ENCODE measurements at regions not wholly inside any gene's neighbourhood (a gene's known extent, or its start where the extent isn't known, plus 50 kb on each side); places are given as distances from the start of the nearest gene placed in this dataset.

DNA sequence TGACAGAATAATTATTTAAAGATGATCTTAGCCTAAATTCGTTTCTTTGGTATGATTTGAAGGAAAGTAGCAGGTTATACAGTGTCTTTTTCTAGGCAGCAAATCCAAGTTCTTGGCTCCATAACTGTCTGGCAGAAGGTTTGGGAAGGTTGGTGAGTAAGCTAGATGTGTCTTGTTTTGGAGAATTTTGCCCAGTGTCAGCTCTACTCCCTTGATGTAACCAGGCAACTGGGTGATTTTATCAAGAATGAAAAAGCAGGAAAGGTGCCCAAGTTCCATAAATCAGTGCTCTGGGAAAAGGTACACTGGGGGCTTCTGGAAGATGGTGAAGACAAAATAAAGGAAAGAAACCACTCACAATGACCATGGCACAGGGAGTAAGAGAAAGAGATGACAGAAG, 71.5 kb upstream of the USP47 start (continued):
- TF ChIP-seq, protein P1, sequence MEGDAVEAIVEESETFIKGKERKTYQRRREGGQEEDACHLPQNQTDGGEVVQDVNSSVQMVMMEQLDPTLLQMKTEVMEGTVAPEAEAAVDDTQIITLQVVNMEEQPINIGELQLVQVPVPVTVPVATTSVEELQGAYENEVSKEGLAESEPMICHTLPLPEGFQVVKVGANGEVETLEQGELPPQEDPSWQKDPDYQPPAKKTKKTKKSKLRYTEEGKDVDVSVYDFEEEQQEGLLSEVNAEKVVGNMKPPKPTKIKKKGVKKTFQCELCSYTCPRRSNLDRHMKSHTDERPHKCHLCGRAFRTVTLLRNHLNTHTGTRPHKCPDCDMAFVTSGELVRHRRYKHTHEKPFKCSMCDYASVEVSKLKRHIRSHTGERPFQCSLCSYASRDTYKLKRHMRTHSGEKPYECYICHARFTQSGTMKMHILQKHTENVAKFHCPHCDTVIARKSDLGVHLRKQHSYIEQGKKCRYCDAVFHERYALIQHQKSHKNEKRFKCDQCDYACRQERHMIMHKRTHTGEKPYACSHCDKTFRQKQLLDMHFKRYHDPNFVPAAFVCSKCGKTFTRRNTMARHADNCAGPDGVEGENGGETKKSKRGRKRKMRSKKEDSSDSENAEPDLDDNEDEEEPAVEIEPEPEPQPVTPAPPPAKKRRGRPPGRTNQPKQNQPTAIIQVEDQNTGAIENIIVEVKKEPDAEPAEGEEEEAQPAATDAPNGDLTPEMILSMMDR (conservative IDR thresholded peaks at IDR 0.05; ENCODE audit: low read depth in 2 of 2): no peak
- no peak for TF ChIP-seq JUNB (IDR thresholded peaks at IDR 0.05; ENCODE audit: unreplicated experiment)
- TF ChIP-seq EZH2phosphoT487 (IDR thresholded peaks at IDR 0.05; ENCODE audit: unreplicated experiment): no peak

DNA sequence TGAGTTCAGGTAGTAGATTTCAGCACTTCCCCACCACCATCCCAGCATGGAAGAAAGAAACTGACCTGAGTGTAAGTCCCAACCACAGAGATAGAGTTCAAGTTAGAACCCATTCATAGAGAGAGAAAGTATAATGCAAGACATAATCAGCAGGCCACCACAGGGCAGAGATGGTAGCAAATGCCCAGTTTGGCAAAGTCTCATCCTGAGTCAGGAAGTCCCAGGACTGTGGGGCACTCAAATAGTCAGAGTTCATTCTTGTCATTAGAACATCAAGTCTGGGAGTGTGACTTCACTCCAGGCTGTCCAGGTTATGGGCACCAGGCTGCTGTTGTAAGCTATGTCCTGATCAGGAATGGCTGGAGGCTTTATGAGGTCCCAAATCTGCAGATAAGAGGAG, 72.0 kb upstream of the USP47 start:
- no peaks in the 10 kb centered on the region for H3K36me3 ChIP-seq (ENCODE audit: insufficient read depth)
- H3K27ac Mint-ChIP-seq: no peak overlapping the region
- no peaks in the 10 kb centered on the region for H3K4me1 Mint-ChIP-seq
- no peaks in the 10 kb centered on the region for H3F3A ChIP-seq (replicated peaks; ENCODE audit: low read depth)
- no peaks in the 10 kb centered on the region for H4K20me1 ChIP-seq (replicated peaks; ENCODE audit: insufficient read depth)
- H3K4me3 Mint-ChIP-seq: no peak overlapping the region
- H3K27ac ChIP-seq (ENCODE audit: low read depth): no peak overlapping the region
- H3K4me1 ChIP-seq (ENCODE audit: insufficient read depth): no peaks in the 10 kb centered on the region
- H2AFZ ChIP-seq: no peak overlapping the region
- H3K9me3 Mint-ChIP-seq: no peaks in the 10 kb centered on the region
- H3K79me2 ChIP-seq (replicated peaks; ENCODE audit: insufficient read depth): no peaks in the 10 kb centered on the region
- H3K4me2 ChIP-seq: no peak overlapping the region
- no peak overlapping the region for H3K4me3 ChIP-seq
- no peaks in the 10 kb centered on the region for H3K27me3 Mint-ChIP-seq (ENCODE audit: insufficient read depth, low read depth, poor library complexity)
- DNase-seq (ENCODE audit: low spot score) (no peak), ATAC-seq (no peak)
- H3K36me3 Mint-ChIP-seq (ENCODE audit: low read depth): no peaks in the 10 kb centered on the region
- no peaks in the 10 kb centered on the region for H3K27me3 ChIP-seq (ENCODE audit: insufficient read depth)
- H3K9me2 ChIP-seq (ENCODE audit: insufficient read depth): no peaks in the 10 kb centered on the region
- no peak for TF ChIP-seq ETS1 (IDR thresholded peaks at IDR 0.05)
- no peak for TF ChIP-seq CREB1 (CRISPR knock-in tag; IDR thresholded peaks at IDR 0.05; ENCODE audit: low read depth)
- TF ChIP-seq, protein P1 (conservative IDR thresholded peaks at IDR 0.05; ENCODE audit: low read depth in 2 of 2): no peak
- no peak for TF ChIP-seq EZH2 (IDR thresholded peaks at IDR 0.05; ENCODE audit: low read depth, unreplicated experiment)
- no peak for TF ChIP-seq EZH2phosphoT487 (IDR thresholded peaks at IDR 0.05; ENCODE audit: unreplicated experiment)
- TF ChIP-seq, protein P2, sequence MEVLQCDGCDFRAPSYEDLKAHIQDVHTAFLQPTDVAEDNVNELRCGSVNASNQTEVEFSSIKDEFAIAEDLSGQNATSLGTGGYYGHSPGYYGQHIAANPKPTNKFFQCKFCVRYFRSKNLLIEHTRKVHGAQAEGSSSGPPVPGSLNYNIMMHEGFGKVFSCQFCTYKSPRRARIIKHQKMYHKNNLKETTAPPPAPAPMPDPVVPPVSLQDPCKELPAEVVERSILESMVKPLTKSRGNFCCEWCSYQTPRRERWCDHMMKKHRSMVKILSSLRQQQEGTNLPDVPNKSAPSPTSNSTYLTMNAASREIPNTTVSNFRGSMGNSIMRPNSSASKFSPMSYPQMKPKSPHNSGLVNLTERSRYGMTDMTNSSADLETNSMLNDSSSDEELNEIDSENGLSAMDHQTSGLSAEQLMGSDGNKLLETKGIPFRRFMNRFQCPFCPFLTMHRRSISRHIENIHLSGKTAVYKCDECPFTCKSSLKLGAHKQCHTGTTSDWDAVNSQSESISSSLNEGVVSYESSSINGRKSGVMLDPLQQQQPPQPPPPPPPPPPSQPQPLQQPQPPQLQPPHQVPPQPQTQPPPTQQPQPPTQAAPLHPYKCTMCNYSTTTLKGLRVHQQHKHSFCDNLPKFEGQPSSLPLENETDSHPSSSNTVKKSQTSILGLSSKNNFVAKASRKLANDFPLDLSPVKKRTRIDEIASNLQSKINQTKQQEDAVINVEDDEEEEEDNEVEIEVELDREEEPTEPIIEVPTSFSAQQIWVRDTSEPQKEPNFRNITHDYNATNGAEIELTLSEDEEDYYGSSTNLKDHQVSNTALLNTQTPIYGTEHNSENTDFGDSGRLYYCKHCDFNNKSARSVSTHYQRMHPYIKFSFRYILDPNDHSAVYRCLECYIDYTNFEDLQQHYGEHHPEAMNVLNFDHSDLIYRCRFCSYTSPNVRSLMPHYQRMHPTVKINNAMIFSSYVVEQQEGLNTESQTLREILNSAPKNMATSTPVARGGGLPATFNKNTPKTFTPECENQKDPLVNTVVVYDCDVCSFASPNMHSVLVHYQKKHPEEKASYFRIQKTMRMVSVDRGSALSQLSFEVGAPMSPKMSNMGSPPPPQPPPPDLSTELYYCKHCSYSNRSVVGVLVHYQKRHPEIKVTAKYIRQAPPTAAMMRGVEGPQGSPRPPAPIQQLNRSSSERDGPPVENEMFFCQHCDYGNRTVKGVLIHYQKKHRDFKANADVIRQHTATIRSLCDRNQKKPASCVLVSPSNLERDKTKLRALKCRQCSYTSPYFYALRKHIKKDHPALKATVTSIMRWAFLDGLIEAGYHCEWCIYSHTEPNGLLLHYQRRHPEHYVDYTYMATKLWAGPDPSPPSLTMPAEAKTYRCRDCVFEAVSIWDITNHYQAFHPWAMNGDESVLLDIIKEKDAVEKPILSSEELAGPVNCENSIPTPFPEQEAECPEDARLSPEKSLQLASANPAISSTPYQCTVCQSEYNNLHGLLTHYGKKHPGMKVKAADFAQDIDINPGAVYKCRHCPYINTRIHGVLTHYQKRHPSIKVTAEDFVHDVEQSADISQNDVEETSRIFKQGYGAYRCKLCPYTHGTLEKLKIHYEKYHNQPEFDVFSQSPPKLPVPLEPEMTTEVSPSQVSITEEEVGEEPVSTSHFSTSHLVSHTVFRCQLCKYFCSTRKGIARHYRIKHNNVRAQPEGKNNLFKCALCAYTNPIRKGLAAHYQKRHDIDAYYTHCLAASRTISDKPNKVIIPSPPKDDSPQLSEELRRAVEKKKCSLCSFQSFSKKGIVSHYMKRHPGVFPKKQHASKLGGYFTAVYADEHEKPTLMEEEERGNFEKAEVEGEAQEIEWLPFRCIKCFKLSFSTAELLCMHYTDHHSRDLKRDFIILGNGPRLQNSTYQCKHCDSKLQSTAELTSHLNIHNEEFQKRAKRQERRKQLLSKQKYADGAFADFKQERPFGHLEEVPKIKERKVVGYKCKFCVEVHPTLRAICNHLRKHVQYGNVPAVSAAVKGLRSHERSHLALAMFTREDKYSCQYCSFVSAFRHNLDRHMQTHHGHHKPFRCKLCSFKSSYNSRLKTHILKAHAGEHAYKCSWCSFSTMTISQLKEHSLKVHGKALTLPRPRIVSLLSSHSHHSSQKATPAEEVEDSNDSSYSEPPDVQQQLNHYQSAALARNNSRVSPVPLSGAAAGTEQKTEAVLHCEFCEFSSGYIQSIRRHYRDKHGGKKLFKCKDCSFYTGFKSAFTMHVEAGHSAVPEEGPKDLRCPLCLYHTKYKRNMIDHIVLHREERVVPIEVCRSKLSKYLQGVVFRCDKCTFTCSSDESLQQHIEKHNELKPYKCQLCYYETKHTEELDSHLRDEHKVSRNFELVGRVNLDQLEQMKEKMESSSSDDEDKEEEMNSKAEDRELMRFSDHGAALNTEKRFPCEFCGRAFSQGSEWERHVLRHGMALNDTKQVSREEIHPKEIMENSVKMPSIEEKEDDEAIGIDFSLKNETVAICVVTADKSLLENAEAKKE (CRISPR knock-in tag; IDR thresholded peaks at IDR 0.05): no peak
- TF ChIP-seq STAT1 (IDR thresholded peaks at IDR 0.05; ENCODE audit: unreplicated experiment): no peak
- TF ChIP-seq NANOG (IDR thresholded peaks at IDR 0.05; ENCODE audit: borderline replicate concordance): no peak
- TF ChIP-seq POLR2AphosphoS5 (IDR thresholded peaks at IDR 0.05; ENCODE audit: low read depth): no peak
- TF ChIP-seq, protein P3, sequence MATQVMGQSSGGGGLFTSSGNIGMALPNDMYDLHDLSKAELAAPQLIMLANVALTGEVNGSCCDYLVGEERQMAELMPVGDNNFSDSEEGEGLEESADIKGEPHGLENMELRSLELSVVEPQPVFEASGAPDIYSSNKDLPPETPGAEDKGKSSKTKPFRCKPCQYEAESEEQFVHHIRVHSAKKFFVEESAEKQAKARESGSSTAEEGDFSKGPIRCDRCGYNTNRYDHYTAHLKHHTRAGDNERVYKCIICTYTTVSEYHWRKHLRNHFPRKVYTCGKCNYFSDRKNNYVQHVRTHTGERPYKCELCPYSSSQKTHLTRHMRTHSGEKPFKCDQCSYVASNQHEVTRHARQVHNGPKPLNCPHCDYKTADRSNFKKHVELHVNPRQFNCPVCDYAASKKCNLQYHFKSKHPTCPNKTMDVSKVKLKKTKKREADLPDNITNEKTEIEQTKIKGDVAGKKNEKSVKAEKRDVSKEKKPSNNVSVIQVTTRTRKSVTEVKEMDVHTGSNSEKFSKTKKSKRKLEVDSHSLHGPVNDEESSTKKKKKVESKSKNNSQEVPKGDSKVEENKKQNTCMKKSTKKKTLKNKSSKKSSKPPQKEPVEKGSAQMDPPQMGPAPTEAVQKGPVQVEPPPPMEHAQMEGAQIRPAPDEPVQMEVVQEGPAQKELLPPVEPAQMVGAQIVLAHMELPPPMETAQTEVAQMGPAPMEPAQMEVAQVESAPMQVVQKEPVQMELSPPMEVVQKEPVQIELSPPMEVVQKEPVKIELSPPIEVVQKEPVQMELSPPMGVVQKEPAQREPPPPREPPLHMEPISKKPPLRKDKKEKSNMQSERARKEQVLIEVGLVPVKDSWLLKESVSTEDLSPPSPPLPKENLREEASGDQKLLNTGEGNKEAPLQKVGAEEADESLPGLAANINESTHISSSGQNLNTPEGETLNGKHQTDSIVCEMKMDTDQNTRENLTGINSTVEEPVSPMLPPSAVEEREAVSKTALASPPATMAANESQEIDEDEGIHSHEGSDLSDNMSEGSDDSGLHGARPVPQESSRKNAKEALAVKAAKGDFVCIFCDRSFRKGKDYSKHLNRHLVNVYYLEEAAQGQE (IDR thresholded peaks at IDR 0.05; ENCODE audit: unreplicated experiment): no peak
